GM19438 (cell line): ENCODE measurements at regions not wholly inside any gene's neighbourhood (a gene's known extent, or its start where the extent isn't known, plus 50 kb on each side); places are given as distances from the start of the nearest gene placed in this dataset.

ENCODE experiments used
- ATAC-seq: cut with Tn5 transposase; IDR thresholded peaks from one replicate; pipeline ENCODE4 v1.9.1; 2021; ENCODE audit warnings: low read depth; ENCODE audit not compliant: unreplicated experiment

- ATAC-seq = no peak
Measured at GRCh38 chr13:70923863-70924752, 815.9 kb upstream of the KLHL1 start.

- ATAC-seq = no peak
Measured at GRCh38 chr13:70911286-70911685, 803.0 kb upstream of the KLHL1 start.

- no peak for ATAC-seq
Measured at GRCh38 chr13:70908795-70909194, 800.5 kb upstream of the KLHL1 start.

GRCh38 chr13:70905035-70905434 lies 796.8 kb upstream of the KLHL1 start:
- no peak for ATAC-seq

- ATAC-seq = no peak
Measured at GRCh38 chr13:70896136-70896535, 787.9 kb upstream of the KLHL1 start.

GRCh38 chr13:70895599-70895998 lies 787.3 kb upstream of the KLHL1 start:
- ATAC-seq = no peak

GRCh38 chr13:70894258-70894657 lies 786.0 kb upstream of the KLHL1 start:
- no peak for ATAC-seq

- no peak for ATAC-seq
Measured at GRCh38 chr13:70893832-70894231, 785.6 kb upstream of the KLHL1 start.

- ATAC-seq = no peak
Measured at GRCh38 chr13:70890289-70890688, 782.0 kb upstream of the KLHL1 start.

- no peak for ATAC-seq
Measured at GRCh38 chr13:70889163-70889562, 780.9 kb upstream of the KLHL1 start.

GRCh38 chr13:70884196-70884595 lies 775.9 kb upstream of the KLHL1 start:
- ATAC-seq = no peak

- no peak for ATAC-seq
Measured at GRCh38 chr13:70874636-70875035, 766.4 kb upstream of the KLHL1 start.

- no peak for ATAC-seq
Measured at GRCh38 chr13:70864731-70865130, 756.5 kb upstream of the KLHL1 start.

- ATAC-seq = no peak
Measured at GRCh38 chr13:70856711-70857110, 748.5 kb upstream of the KLHL1 start.

GRCh38 chr13:70856025-70856424 lies 747.8 kb upstream of the KLHL1 start:
- no peak for ATAC-seq

GRCh38 chr13:70849222-70849621 lies 741.0 kb upstream of the KLHL1 start:
- no peak for ATAC-seq

GRCh38 chr13:70844391-70845108 lies 736.3 kb upstream of the KLHL1 start:
- ATAC-seq = no peak

GRCh38 chr13:70842062-70842644 lies 733.9 kb upstream of the KLHL1 start:
- no peak for ATAC-seq

- ATAC-seq = no peak
Measured at GRCh38 chr13:70841240-70842061, 733.2 kb upstream of the KLHL1 start.

GRCh38 chr13:70835371-70835770 lies 727.1 kb upstream of the KLHL1 start:
- ATAC-seq = no peak

- ATAC-seq = no peak
Measured at GRCh38 chr13:70829748-70830147, 721.5 kb upstream of the KLHL1 start.
